GM23338 (cell line): ENCODE measurements at regions not wholly inside any gene's neighbourhood (a gene's known extent, or its start where the extent isn't known, plus 50 kb on each side); places are given as distances from the start of the nearest gene placed in this dataset.

Experiments used
- ATAC-seq: fragments of 200-7000 bp; cut with Tn5 transposase; 3 replicates; pipeline ENCODE4 v1.9.1; 2020
- DNase-seq: peaks from one replicate; pipeline ENCODE4 v3.0.0-alpha.2; 2015; ENCODE audit warnings: low spot score
- H2AFZ ChIP-seq: fragments of 200-600 bp; sonication (generic); 2 replicates; pipeline ENCODE4 v1.8.0; 2016; ENCODE audit warnings: antibody characterized with exemption, mild to moderate bottlenecking, moderate library complexity
- H3F3A ChIP-seq: fragments of 200-600 bp; sonication (generic); replicated peaks from 2 replicates; pipeline ENCODE4 v1.8.0; 2017; ENCODE audit warnings: antibody characterized with exemption, mixed run types, low read depth
- H3K27ac ChIP-seq: fragments of 200-600 bp; sonication (generic); 2 replicates; pipeline ENCODE4 v1.6.1; 2016; ENCODE audit warnings: low read depth
- H3K27me3 ChIP-seq: fragments of 200-600 bp; sonication (generic); 2 replicates; pipeline ENCODE4 v1.8.0; 2016; ENCODE audit warnings: mild to moderate bottlenecking, mixed run types, moderate library complexity; ENCODE audit not compliant: insufficient read depth
- H3K36me3 ChIP-seq: fragments of 200-600 bp; sonication (generic); 2 replicates; pipeline ENCODE4 v1.8.0; 2016; ENCODE audit warnings: mild to moderate bottlenecking; ENCODE audit not compliant: insufficient read depth
- H3K4me1 ChIP-seq: fragments of 200-600 bp; sonication (generic); 2 replicates; pipeline ENCODE4 v1.8.0; 2016; ENCODE audit warnings: mild to moderate bottlenecking, moderate library complexity; ENCODE audit not compliant: insufficient read depth
- H3K4me2 ChIP-seq: fragments of 200-600 bp; sonication (generic); 2 replicates; pipeline ENCODE4 v1.7.1; 2017; ENCODE audit warnings: mixed run types
- H3K4me3 ChIP-seq: fragments of 200-600 bp; sonication (generic); 2 replicates; pipeline ENCODE4 v1.6.1; 2016; ENCODE audit warnings: mixed run types
- H3K79me2 ChIP-seq: fragments of 200-600 bp; sonication (generic); replicated peaks from 2 replicates; pipeline ENCODE4 v1.8.0; 2017; ENCODE audit warnings: mild to moderate bottlenecking; ENCODE audit not compliant: insufficient read depth
- H3K9me2 ChIP-seq: fragments of 200-600 bp; sonication (generic); 2 replicates; pipeline ENCODE4 v1.8.0; 2017; ENCODE audit not compliant: insufficient read depth
- H4K20me1 ChIP-seq: fragments of 200-600 bp; sonication (generic); replicated peaks from 2 replicates; pipeline ENCODE4 v1.8.0; 2017; ENCODE audit warnings: mild to moderate bottlenecking; ENCODE audit not compliant: insufficient read depth
- H3K27ac Mint-ChIP-seq: 2 replicates; pipeline ENCODE4 v1.8.0; 2020; ENCODE audit warnings: inconsistent platforms, mild to moderate bottlenecking, moderate library complexity, mixed read lengths
- H3K27me3 Mint-ChIP-seq: 3 replicates; pipeline ENCODE4 v1.8.0; 2022; ENCODE audit warnings: low read depth, mild to moderate bottlenecking, moderate library complexity, mixed read lengths, inconsistent platforms; ENCODE audit not compliant: insufficient read depth, poor library complexity
- H3K36me3 Mint-ChIP-seq: 3 replicates; pipeline ENCODE4 v1.8.0; 2021; ENCODE audit warnings: low read depth, mild to moderate bottlenecking, inconsistent platforms, moderate library complexity, mixed read lengths
- H3K4me1 Mint-ChIP-seq: 3 replicates; pipeline ENCODE4 v1.8.0; 2020; ENCODE audit warnings: mild to moderate bottlenecking, inconsistent platforms, mixed read lengths
- H3K4me3 Mint-ChIP-seq: 3 replicates; pipeline ENCODE4 v1.8.0; 2021; ENCODE audit warnings: moderate library complexity, mild to moderate bottlenecking, inconsistent platforms, mixed read lengths
- H3K9me3 Mint-ChIP-seq: 3 replicates; pipeline ENCODE4 v1.8.0; 2020; ENCODE audit warnings: moderate library complexity, mild to moderate bottlenecking, inconsistent platforms, mixed read lengths
- CREB1 ChIP-seq: fragments of 250-450 bp; sonication (Bioruptor Pico); IDR thresholded peaks from 2 replicates; pipeline ENCODE4 v1.5.0; 2020; ENCODE audit warnings: low read depth, mild to moderate bottlenecking, moderate library complexity
- EZH2 ChIP-seq: fragments of 200-600 bp; sonication (generic); IDR thresholded peaks from one replicate; pipeline ENCODE4 v1.8.0; 2017; ENCODE audit warnings: antibody characterized with exemption, mild to moderate bottlenecking, low read depth; ENCODE audit not compliant: unreplicated experiment
- EZH2phosphoT487 ChIP-seq: fragments of 200-600 bp; sonication (generic); IDR thresholded peaks from one replicate; pipeline ENCODE4 v1.8.1; 2018; ENCODE audit warnings: antibody characterized with exemption; ENCODE audit not compliant: unreplicated experiment
- JUNB ChIP-seq: IDR thresholded peaks from one replicate; pipeline ENCODE4 v1.6.1; 2016; ENCODE audit warnings: antibody characterized with exemption; ENCODE audit not compliant: unreplicated experiment
- NANOG ChIP-seq: IDR thresholded peaks from 2 replicates; pipeline ENCODE4 v1.6.1; 2016; ENCODE audit warnings: antibody characterized with exemption, borderline replicate concordance
- POLR2AphosphoS5 ChIP-seq: IDR thresholded peaks from 2 replicates; pipeline ENCODE4 v1.6.1; 2016; ENCODE audit warnings: antibody characterized with exemption, low read depth
- REST ChIP-seq: IDR thresholded peaks from one replicate; pipeline ENCODE4 v1.6.1; 2018; ENCODE audit warnings: antibody characterized with exemption; ENCODE audit not compliant: unreplicated experiment
- STAT1 ChIP-seq: IDR thresholded peaks from one replicate; pipeline ENCODE4 v1.6.1; 2016; ENCODE audit warnings: antibody characterized with exemption; ENCODE audit not compliant: unreplicated experiment
- ZNF114 ChIP-seq: fragments of 250-450 bp; sonication (Bioruptor Pico); IDR thresholded peaks from 2 replicates; pipeline ENCODE4 v1.5.0; 2020; ENCODE audit warnings: mild to moderate bottlenecking, moderate library complexity
- ZNF331 ChIP-seq: fragments of 250-450 bp; sonication (Bioruptor Pico); IDR thresholded peaks from 2 replicates; pipeline ENCODE4 v1.5.0; 2020; ENCODE audit warnings: low read depth, mild to moderate bottlenecking, moderate library complexity
- TF ChIP-seq, protein P1 (sequence below): IDR thresholded peaks from 2 replicates; pipeline ENCODE4 v1.6.1; 2016; ENCODE audit warnings: antibody characterized with exemption
- TF ChIP-seq, protein P2 (sequence below): fragments of 250-450 bp; sonication (Bioruptor Pico); IDR thresholded peaks from 2 replicates; pipeline ENCODE4 v1.5.0; 2020; ENCODE audit warnings: mild to moderate bottlenecking, moderate library complexity
- TF ChIP-seq, protein P3 (sequence below), 2 experiments: fragments of 200-600 bp in 1 of 2; sonication (generic) in 1 of 2; conservative IDR thresholded peaks; 2 replicates each; pipeline versions ENCODE4 v1.5.1 to v1.6.1; 2016 to 2017; ENCODE audit warnings: antibody characterized with exemption in 2 of 2, low read depth in 2 of 2, mild to moderate bottlenecking in 2 of 2, moderate library complexity in 1 of 2

DNA sequence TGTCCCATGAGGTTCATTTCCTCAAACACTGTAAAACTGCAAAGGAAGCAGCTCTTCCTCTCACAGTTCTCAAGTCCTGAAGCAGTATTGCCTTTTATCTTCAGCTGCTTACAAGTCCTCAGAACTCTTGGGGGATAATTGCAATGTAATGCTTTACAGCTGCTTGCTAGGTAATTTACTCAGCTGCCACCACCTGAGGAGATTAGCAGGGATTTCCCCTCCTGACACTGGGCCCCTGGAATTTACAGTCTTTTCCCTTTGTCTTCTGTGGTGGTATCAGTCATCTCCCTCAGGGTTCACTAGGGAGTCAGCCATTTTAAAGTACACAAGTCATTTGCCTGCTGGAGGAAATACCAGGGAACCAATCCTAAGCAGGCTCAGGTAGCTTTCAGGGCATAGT lies 754.3 kb upstream of the GRAMD2B start:
- TF ChIP-seq STAT1, result no peak
- TF ChIP-seq JUNB, result no peak
- TF ChIP-seq REST, result no peak
- TF ChIP-seq EZH2phosphoT487, result no peak
- peak; percentile 73; the same call in 1 of the 2 replicates for TF ChIP-seq ZNF114
- TF ChIP-seq, protein P1, sequence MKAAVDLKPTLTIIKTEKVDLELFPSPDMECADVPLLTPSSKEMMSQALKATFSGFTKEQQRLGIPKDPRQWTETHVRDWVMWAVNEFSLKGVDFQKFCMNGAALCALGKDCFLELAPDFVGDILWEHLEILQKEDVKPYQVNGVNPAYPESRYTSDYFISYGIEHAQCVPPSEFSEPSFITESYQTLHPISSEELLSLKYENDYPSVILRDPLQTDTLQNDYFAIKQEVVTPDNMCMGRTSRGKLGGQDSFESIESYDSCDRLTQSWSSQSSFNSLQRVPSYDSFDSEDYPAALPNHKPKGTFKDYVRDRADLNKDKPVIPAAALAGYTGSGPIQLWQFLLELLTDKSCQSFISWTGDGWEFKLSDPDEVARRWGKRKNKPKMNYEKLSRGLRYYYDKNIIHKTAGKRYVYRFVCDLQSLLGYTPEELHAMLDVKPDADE, result no peak
- no peak for TF ChIP-seq POLR2AphosphoS5
- TF ChIP-seq CREB1 (CRISPR knock-in tag), result no peak
- TF ChIP-seq EZH2, result no peak
- no peak for TF ChIP-seq NANOG
- TF ChIP-seq, protein P2, sequence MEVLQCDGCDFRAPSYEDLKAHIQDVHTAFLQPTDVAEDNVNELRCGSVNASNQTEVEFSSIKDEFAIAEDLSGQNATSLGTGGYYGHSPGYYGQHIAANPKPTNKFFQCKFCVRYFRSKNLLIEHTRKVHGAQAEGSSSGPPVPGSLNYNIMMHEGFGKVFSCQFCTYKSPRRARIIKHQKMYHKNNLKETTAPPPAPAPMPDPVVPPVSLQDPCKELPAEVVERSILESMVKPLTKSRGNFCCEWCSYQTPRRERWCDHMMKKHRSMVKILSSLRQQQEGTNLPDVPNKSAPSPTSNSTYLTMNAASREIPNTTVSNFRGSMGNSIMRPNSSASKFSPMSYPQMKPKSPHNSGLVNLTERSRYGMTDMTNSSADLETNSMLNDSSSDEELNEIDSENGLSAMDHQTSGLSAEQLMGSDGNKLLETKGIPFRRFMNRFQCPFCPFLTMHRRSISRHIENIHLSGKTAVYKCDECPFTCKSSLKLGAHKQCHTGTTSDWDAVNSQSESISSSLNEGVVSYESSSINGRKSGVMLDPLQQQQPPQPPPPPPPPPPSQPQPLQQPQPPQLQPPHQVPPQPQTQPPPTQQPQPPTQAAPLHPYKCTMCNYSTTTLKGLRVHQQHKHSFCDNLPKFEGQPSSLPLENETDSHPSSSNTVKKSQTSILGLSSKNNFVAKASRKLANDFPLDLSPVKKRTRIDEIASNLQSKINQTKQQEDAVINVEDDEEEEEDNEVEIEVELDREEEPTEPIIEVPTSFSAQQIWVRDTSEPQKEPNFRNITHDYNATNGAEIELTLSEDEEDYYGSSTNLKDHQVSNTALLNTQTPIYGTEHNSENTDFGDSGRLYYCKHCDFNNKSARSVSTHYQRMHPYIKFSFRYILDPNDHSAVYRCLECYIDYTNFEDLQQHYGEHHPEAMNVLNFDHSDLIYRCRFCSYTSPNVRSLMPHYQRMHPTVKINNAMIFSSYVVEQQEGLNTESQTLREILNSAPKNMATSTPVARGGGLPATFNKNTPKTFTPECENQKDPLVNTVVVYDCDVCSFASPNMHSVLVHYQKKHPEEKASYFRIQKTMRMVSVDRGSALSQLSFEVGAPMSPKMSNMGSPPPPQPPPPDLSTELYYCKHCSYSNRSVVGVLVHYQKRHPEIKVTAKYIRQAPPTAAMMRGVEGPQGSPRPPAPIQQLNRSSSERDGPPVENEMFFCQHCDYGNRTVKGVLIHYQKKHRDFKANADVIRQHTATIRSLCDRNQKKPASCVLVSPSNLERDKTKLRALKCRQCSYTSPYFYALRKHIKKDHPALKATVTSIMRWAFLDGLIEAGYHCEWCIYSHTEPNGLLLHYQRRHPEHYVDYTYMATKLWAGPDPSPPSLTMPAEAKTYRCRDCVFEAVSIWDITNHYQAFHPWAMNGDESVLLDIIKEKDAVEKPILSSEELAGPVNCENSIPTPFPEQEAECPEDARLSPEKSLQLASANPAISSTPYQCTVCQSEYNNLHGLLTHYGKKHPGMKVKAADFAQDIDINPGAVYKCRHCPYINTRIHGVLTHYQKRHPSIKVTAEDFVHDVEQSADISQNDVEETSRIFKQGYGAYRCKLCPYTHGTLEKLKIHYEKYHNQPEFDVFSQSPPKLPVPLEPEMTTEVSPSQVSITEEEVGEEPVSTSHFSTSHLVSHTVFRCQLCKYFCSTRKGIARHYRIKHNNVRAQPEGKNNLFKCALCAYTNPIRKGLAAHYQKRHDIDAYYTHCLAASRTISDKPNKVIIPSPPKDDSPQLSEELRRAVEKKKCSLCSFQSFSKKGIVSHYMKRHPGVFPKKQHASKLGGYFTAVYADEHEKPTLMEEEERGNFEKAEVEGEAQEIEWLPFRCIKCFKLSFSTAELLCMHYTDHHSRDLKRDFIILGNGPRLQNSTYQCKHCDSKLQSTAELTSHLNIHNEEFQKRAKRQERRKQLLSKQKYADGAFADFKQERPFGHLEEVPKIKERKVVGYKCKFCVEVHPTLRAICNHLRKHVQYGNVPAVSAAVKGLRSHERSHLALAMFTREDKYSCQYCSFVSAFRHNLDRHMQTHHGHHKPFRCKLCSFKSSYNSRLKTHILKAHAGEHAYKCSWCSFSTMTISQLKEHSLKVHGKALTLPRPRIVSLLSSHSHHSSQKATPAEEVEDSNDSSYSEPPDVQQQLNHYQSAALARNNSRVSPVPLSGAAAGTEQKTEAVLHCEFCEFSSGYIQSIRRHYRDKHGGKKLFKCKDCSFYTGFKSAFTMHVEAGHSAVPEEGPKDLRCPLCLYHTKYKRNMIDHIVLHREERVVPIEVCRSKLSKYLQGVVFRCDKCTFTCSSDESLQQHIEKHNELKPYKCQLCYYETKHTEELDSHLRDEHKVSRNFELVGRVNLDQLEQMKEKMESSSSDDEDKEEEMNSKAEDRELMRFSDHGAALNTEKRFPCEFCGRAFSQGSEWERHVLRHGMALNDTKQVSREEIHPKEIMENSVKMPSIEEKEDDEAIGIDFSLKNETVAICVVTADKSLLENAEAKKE (CRISPR knock-in tag), result peak; percentile 67
- TF ChIP-seq ZNF331 (CRISPR knock-in tag), result no peak
- TF ChIP-seq, protein P3, sequence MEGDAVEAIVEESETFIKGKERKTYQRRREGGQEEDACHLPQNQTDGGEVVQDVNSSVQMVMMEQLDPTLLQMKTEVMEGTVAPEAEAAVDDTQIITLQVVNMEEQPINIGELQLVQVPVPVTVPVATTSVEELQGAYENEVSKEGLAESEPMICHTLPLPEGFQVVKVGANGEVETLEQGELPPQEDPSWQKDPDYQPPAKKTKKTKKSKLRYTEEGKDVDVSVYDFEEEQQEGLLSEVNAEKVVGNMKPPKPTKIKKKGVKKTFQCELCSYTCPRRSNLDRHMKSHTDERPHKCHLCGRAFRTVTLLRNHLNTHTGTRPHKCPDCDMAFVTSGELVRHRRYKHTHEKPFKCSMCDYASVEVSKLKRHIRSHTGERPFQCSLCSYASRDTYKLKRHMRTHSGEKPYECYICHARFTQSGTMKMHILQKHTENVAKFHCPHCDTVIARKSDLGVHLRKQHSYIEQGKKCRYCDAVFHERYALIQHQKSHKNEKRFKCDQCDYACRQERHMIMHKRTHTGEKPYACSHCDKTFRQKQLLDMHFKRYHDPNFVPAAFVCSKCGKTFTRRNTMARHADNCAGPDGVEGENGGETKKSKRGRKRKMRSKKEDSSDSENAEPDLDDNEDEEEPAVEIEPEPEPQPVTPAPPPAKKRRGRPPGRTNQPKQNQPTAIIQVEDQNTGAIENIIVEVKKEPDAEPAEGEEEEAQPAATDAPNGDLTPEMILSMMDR (conservative IDR thresholded peaks at IDR 0.05; ENCODE audit: low read depth in 2 of 2), result no peak
- peak overlapping the region; percentile 44 for H2AFZ ChIP-seq
- Mint-ChIP-seq H3K27me3 (peaks cover 10% of the 10 kb centered on the region), H3K36me3 (peaks cover 18% of the 10 kb centered on the region; the same call in 2 of the 3 replicates), H3K9me3 (peaks cover 26% of the 10 kb centered on the region), H3K4me3 (no peak overlapping the region), H3K4me1 (peaks cover 5% of the 10 kb centered on the region; the same call in 1 of the 3 replicates), H3K27ac (no peak overlapping the region; the same call in 1 of the 2 replicates)
- H3K4me1 ChIP-seq, result no peaks in the 10 kb centered on the region
- H3K4me2 ChIP-seq, result no peak overlapping the region
- H3F3A ChIP-seq, result no peaks in the 10 kb centered on the region
- DNase-seq (peak; percentile 33), ATAC-seq (peak; percentile 92)
- H3K9me2 ChIP-seq, result 0 out of 2 replicates have a peak, but pooled peaks cover 25% of the 10 kb centered on the region
- no peaks in the 10 kb centered on the region for H4K20me1 ChIP-seq
- no peak overlapping the region for H3K4me3 ChIP-seq
- H3K27ac ChIP-seq, result no peak overlapping the region
- H3K36me3 ChIP-seq, result no peaks in the 10 kb centered on the region
- no peaks in the 10 kb centered on the region for H3K79me2 ChIP-seq
- no peaks in the 10 kb centered on the region for H3K27me3 ChIP-seq
